HG02981 (cell line): ENCODE measurements at regions not wholly inside any gene's neighbourhood (a gene's known extent, or its start where the extent isn't known, plus 50 kb on each side); places are given as distances from the start of the nearest gene placed in this dataset.
"Not testable (repeated sequence)": the region's sequence is repeated elsewhere in the genome, so short reads cannot be mapped to it uniquely, and the experiment has no call there.

ENCODE experiments used
- ATAC-seq: cut with Tn5 transposase; IDR thresholded peaks from one replicate; pipeline ENCODE4 v1.9.1; 2021; ENCODE audit warnings: mild to moderate bottlenecking, moderate library complexity; ENCODE audit not compliant: unreplicated experiment

- ATAC-seq = no peak
Measured at GRCh38 chr2:215565897-215566296, 130.0 kb upstream of the FN1 start.

DNA sequence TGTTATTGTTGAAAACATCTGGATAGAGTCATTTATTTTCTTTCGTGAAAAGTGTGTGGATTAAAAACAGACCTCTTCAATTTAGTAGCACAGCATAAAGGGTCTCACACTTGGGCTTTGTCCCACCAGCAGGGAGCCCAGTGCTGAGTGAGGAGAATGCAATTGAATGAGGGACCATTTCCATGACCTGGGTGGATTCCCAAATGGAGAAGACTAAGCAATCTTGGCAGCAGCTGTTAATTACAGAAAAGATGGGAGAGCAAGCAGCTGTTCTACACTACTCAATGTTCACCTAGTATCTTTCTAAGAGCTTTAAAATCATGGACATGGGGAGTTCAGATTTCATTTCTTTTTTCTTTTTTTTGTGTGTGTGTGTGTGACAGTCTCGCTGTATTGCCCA lies 121.8 kb upstream of the FN1 start:
- ATAC-seq = no peak

DNA sequence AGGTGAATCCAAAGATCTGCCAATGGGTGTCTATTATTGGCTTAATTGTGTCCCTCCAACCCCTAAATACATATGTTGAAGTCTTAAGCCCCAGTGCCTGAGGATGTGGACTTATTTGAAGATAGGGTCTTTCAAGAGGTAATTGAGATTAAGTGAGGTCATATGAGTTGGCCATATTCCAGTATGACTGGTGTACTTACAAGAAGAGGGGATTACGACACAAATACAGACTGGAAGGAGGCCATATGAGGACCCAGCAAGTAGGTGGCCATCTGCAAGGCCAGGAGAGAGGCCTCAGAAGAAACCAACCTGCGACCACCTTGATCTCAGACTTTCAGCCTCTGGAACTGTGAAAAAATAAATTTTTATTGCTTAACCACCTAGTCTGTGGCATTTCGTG lies 121.1 kb upstream of the FN1 start:
- no peak for ATAC-seq

DNA sequence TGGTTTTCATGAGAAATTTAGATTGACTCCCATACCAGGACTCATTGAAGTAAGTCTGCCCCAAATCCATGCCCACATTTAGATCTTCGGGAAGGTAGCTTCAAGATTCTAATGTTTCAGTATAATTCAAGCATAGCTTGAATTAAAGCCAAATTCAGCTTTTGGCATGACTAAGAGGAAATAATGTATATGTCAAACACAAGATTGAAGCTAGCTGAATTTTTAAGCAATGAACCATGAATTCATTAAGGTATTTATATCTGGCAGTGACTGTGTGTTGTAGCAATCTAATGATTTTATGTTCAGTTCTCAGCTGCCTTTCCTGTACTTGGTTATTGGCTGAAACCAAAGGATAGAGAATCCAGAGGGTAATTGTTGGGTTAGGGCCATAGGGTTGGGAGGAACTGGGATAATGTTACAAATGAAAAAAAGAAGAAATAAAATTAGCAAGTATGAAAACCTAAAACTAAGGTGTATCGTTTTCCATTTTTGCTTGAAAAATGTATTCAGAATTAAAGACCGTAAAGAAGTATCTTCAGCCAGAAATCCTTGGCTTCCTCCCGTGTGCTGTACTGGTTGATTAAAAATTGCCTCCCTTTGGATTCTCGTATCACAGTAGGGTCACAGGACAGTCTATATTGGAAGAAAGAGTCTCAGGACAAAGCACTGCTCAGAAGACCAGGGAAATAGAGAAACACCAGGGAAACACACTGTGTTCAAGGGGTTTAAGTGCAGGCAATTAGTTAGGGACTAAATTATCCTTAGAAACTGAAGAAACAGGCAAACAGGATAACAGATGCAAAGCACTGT lies 119.0 kb upstream of the FN1 start:
- no peak for ATAC-seq

GRCh38 chr2:215553946-215554345 lies 118.1 kb upstream of the FN1 start:
- ATAC-seq = no peak

DNA sequence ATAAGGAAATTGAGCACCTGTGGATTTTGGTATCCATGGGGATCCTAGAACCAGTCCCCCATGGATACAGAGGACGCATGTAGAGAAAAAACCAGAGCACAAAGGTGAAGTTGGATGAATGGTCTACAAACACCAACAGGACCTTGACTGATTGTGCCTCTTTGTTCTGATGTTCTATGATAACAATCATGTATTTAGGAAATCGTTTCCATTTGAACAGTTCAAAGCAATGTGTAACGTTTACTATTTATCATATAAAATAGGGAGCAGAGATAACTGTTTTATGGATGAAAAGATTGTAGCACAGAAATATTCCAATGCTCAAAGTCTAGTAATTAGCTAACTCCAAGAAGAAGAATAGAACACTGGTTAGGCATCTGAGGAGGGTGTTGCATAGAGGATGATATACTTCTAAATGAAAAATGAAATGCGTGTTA lies 116.3 kb upstream of the FN1 start:
- ATAC-seq = no peak

DNA sequence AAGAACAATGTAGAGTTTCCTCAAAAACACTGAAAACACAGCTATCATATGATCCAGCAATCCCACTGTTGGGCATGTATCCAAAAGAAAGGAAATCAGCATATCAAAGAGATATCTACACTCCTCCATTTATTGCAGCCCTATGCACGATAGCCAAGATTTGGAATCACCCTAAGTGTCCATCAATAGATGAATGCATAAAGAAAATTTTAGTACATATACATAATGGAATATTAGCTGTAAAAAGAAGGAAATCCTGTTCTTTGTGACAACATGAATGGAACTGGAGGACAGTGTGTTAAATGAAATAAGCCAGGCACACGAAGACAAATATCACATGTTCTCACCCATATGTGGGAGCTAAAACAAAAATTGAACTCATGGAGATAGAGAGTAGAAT lies 114.5 kb upstream of the FN1 start:
- no peak for ATAC-seq

- no peak for ATAC-seq
Measured at GRCh38 chr2:215548714-215549113, 112.8 kb upstream of the FN1 start.

- ATAC-seq = no peak
Measured at GRCh38 chr2:215542690-215543089, 106.8 kb upstream of the FN1 start.

- no peak for ATAC-seq
Measured at GRCh38 chr2:215540658-215541057, 104.8 kb upstream of the FN1 start.

- no peak for ATAC-seq
Measured at GRCh38 chr2:215537611-215538010, 101.7 kb upstream of the FN1 start.

GRCh38 chr2:215536510-215536909 lies 100.6 kb upstream of the FN1 start:
- ATAC-seq = no peak

- ATAC-seq = no peak
Measured at GRCh38 chr2:215535741-215536140, 99.9 kb upstream of the FN1 start.

DNA sequence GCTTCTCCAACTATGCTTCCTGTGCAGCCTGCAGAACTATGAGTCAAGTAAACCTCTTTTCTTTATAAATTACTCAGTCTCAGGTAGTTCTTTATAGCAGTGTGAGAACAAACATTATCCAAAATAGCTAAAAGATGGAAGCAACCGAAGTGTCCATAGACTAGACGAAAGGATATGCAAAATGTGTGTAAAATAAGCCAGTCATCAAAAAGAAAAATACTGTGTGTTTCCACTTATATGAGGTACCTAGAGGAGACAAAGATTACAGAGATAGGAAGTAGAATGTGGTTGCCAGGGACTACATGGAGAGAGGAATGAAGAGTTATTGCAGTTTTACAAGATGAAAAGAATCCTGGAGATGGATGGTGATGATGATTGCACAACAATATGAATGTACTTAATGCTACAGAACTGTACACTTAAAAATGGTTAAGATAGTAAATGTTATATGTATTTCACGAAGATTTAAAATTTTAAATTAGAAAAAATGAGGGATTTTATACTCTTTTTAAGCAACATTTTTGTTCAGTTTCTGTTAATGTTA lies 99.3 kb upstream of the FN1 start:
- ATAC-seq = no peak

DNA sequence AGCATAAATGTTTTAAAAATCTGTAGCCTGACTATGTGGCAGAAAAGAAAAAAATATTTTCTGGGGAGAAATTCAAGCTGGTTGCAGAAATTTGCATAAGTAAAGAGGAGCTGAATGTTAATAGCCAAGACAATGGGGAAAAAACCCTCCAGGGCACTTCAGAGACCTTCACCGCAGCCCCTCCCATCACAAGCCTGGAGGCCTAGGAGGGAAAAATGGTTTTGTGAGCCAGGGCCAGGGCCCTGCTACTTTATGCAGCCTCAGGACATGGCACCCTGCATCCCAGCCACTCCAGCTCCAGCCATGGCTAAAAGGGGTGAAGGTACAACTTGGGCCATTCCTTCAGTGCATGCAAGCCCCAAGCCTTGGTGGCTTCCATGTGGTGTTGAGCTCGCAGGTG lies 97.8 kb upstream of the FN1 start:
- ATAC-seq = not testable (repeated sequence)

DNA sequence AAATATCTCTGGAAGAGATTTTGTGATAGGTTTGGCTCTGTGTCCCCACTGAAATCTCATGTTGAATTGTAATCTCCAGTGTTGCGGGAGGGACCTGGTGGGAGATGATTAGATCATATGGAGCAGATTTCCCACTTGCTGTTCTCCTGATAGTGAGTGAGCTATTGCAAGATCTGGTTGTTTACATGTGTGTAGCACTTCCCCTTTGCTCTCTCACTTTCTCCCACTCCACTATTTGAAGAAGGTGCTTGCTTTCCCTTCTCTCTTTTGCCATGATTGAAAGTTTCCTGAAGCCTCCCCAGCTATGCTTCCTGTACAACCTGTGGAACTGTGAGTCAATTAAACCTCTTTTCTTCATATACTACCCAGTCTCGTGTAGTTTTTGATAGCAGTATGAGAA lies 97.0 kb upstream of the FN1 start:
- no peak for ATAC-seq

DNA sequence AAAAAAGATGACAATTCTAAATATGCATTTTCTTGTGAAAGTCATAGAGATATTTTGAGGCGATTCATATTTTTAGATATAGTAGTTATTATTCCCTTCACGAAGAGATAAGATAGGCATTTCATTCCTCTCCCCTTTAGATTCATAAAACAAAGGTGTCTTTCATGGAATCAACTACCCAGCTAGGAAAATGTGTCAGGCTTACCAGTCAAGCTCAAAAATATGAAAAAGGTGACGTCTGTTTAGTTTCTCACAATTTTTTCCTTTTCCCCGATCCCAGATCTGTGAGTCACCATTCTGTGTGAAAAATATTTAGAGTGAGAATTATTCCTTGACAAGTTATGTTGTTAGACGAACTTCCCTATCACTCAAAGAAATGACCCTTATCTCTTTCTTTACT lies 95.4 kb upstream of the FN1 start:
- no peak for ATAC-seq

DNA sequence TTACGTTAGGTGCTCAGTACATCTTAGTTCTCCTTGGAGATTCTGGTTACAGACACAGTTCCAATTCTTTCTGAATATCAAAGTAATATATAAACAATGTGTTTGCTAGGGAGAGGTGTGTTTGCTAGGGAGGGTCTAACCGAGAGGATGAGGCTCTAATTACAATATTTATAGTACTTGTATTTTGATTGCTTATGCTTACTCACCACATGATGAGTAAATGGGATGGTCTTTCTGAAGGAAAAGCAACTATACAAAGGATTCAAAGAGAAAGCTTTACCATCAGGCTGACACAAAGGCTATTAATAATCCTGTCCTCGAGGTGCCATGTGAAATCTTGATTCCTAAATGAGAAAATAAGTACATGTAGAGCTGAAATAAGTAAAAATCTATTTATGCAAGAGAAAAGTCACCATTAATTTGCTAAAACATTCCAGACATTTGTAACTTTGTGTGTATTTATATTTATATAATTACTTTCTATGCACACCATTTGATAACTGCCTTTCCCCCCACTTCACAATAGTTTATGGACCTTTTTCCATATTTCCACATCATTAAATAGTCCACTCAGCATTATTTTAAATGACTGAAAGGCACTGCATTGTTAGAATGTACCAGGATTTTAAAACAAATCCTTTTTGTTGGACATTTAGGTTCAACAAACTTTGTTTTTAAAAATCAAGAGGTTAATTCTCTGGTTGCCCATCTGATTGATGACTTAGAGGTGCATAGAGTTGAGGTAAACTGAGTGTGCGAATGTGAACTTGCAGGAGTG lies 94.5 kb upstream of the FN1 start:
- no peak for ATAC-seq

DNA sequence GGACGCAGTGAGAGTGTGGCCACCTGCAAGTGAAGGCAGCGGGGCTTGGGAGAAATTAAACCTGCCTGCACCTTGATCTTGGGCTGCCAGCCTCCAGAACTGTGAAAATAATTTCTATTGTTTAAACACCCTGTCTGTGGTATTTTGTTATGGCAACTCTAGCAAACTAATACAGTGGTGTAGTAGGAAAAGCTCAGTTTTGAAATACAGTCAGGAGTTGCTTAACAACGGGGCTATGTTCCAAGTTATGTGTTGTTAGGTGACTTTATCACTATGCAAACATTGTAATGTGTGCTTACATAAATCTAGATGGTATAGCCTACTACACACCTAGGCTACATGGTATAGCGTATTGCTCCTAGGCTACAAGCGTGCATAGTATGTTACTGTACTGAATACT lies 93.4 kb upstream of the FN1 start:
- ATAC-seq = no peak

DNA sequence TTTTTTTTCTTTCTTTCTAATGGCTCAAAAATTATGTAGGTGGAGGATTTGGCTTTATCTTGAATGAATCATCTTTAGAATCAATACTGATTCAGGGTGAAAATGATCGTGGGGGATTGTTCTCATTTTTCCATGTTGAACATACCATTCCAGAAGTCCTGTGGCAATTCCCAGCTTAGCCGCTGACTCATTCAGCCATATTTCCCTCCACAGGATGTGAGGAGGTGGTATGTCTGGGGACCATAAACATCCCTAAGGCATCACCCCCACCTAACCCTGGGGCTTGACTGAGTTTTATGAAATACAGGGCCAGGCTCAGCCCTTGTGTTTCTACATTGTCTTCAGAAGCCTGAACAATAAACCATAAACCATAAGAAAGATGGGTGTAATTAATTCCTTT lies 92.7 kb upstream of the FN1 start:
- no peak for ATAC-seq

DNA sequence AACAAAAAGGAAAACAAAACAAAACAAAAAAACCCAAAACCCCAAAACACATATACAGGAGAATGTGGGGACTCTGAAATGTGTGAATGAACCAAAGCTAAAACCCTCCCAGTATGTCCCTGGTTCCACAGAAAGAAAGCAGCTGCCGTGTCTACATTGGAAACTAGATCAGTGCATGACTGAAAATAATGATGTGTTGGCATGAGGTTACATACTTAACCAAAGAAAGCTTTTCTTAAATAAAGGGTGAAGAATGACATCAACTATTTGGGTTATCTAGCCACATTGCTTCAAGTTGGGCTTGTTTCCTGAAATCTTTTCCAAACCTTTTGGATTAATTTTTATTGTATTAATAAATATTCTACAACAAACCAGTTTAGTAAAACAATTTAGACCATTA lies 91.9 kb upstream of the FN1 start:
- ATAC-seq = no peak

GRCh38 chr2:215526341-215526740 lies 90.5 kb upstream of the FN1 start:
- ATAC-seq = no peak
